Glomerular visceral epithelial cell (primary cell): ENCODE measurements at regions not wholly inside any gene's neighbourhood (a gene's known extent, or its start where the extent isn't known, plus 50 kb on each side); places are given as distances from the start of the nearest gene placed in this dataset.
"Not testable (repeated sequence)": the region's sequence is repeated elsewhere in the genome, so short reads cannot be mapped to it uniquely, and the experiment has no call there.

Source experiments
- DNase-seq: peaks from one replicate; pipeline ENCODE4 v3.0.0-alpha.2; 2016; ENCODE audit errors: extremely low spot score

DNA sequence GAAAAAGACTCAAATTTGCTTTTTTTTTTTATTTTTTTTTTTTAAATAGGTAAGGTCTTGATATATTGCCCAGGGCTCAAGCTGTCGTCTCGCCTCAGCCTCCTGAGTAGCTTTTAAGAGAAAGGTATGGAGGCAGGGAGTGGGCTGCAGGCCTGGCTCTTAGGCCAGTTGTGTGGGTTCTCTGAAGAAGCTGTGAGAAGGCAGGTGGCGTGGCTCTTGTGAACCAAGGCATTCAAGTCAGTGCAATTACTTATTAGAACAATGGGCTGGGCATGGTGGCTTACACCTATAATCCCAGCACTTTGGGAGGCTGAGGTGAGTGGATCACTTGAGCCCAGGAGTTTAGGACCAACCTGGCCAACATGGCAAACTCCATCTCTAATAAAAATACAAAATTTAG, 244.0 kb upstream of the SFRP2 start:
- DNase-seq = no peak

DNA sequence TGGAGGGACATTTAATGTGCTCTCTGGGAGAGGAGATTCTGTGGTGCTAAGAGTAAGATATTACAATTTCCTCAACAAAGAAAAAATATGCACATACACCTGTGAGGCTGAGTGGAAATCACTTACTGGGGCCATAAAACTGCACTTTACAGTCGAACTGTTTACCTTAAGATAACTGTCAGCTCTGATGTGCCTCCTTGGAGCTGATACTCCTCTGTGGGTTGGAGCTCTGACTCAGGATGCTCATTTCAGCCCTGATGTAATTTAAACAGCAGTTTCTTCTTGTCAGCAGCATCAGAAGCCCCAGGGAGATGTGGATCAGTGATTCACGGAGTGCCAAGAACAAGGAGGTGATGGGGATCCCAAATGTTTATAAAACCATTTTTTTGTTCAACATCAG, 241.9 kb upstream of the SFRP2 start:
- peak; percentile 30 for DNase-seq

DNA sequence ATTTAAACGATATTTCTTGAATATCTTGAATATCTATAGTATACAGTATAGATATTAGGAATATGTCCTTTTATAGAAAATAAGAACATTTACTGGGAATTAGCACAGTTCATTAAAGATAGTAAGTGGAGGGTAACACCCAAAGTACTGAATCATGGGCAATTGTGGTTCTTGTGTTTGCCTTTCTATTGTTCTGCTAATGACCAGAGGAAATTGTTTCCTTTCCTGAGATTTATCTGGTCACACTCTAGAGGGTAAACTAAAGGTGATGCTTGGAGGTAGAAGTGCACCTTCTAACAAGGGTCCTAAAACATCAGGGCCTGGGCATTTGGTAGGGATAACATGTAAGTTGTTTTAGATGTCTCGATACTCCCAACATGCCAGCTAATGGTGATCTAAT, 241.3 kb upstream of the SFRP2 start:
- DNase-seq = no peak

DNA sequence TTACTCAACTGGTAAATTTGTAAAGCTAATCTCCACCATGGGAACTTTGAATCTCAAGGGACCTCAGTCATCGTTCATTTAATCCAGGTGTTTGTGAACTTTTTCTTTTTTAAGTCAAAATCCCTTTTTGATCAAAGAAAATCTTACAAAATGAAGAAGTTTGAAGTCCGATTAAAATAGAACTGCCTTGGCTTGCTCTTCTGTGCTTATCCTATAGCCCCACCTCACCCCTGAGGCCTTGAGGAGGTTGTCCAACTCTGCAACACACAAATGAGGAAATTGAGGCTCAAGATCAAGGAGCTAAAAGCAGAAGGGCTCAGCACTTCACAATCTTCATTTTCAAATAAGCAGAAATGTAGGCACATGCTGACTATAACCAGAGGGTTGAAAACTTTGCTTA, 240.3 kb upstream of the SFRP2 start:
- no peak for DNase-seq

DNA sequence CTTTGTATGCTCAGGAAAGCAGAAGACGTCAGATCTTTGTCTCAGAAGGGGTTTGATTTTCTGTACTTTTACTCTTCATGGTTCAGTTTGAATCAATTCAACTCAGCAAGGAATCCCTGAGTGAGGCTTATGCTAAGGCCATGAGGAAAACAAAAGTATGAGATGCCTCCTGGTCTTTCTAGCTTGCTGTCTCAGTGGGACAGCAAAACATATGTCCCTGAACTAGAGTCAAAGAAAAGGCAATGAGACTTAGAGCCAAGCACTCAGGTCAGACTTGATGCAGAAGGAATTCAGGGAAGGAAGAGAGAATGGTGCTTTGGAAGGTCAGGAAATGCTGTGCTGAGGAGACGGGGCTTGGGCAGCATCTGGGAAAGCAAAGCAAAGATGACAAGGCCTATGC, 236.2 kb upstream of the SFRP2 start:
- no peak for DNase-seq

DNA sequence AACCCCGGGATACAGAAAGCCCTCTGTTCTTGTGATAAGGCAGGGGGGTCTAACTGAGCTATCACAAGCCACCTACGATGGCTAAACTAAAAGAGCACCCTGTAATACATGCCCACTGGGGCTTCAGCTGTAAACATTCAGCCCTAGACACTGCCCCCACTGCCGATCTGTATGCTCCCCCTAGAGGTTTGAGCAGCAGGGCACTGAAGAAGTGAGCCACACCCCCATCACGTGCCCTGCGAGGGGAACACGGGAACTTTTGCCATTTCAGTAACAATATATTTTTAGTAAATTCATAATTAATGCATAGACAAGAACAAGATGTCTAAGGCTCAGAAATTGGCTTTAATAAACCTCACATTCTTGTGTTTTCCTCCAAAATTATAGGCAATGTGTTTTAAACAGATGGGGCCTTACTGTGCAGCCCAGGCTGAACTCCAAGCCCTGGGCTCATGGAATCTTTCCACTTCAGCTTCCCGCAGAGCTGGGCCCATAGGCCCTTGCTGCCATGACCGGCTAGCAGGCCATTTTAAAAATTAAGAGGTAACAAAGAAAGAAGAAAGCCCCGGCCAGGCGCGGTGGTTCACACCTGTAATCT, 235.3 kb upstream of the SFRP2 start:
- no peak for DNase-seq

DNA sequence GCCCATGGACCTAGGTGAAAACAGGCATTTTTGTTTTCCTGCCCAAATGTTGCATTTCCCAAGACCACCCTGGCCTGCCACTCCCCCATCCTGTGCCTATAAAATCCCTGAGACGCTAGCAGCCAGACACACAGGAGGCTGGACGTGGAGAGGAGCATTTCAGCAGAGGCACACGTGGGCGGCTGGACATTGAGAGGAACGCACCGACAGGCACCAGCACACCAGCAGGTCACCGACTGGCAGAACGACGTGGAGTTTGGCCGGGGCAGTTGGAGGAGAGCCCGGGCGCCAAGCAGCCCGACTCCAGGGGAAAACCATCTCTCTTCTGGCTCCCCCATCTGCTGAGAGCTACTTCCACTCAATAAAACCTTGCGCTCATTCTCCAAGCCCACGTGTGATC, 234.8 kb upstream of the SFRP2 start:
- not testable (repeated sequence) for DNase-seq

DNA sequence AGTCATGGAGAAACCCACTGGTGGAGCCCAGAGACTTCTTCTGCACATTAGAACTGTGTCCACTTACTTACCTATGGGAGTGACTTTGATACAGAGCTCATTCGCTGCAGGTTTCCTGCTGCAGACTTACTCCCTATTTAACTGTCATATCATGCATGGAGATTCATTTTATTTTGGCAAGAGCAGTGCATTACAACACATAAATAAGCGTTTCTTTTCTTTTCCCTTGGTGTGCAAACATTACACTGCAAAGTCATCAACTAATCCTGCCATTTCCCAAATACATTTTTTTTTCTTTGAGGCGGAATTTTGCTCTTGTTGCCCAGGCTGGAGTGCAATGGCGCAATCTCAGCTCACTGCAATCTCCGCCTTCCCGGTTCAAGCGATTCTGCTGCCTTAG, 230.9 kb upstream of the SFRP2 start:
- DNase-seq = no peak

DNA sequence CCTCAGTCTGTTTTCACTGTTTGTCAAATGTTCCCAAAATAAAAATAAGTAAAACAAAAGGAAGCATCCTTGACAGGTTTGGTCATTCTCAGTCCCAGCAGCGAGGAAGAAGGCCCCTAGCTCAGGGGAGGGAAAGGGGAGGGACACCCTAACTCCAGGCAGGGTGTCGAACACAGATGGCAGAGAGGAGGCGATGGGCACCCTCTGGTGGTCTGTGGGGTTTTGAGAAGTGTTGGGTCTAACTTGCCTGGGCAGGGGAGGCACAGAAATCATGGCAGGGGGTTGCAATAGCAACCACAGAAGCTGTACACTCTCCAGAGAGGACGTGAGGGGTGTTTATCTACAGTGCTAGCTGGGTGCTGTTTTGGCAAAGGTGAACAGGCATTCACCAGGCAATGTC, 229.8 kb upstream of the SFRP2 start:
- no peak for DNase-seq

DNA sequence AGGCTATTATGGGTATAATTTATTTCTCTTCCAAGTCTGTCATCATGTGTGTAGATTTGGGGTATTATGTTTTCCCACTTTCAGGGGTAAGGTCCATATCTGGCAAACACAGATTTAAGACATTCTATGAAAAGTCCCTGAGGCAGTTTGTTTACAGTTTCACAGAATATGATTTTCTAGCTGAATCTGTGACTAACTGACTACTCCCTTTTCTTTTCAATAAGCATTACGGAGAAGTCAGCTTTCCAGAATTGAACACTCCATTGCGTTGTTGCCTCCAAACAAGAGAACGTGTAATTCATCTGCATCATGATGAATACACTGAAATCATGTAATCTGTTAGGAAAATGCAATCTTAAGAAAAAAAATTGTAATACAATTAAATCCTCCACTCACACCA, 226.7 kb upstream of the SFRP2 start:
- DNase-seq = no peak

DNA sequence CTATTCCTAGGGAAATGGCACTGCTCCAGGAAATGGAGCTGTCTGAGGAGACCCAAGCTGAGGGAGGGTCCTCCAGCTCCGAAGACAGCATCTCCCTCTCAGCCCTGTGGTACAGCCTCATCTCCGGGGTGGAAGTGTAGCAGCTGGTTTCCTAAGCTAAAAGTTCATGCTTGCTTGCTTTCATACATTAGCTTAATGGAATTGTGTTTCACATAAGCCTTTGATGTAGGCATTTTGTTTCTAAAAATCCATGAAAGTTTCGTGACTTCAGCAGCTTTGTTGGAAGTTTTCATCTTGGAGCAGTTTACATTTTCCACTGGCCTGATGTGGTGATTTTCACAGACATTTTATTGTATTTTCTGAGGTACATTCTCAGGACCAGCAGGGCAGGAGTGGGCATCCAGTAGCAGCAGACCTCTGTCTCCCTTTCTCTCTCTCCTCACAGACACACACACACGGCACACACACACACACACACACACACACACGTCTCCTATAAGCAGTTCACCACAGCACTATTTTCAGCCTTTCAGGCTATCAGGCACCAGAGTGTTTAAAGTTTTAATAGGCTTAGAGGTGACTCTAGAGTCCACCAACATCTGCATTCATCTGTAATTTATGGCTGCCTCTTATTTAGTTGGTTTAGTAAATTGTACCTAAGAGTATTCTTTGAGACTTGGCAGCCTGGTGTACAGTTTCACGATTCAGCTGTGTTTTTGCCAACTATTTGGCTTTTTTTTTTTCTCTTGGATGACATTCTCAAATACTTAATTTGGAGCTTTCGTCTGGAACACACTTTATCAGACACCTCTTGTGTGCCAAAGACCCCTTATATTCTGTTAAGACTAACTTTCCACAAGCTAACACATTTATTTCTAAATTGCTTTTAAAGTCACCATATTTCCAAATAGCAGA, 225.8 kb upstream of the SFRP2 start:
- no peak for DNase-seq

DNA sequence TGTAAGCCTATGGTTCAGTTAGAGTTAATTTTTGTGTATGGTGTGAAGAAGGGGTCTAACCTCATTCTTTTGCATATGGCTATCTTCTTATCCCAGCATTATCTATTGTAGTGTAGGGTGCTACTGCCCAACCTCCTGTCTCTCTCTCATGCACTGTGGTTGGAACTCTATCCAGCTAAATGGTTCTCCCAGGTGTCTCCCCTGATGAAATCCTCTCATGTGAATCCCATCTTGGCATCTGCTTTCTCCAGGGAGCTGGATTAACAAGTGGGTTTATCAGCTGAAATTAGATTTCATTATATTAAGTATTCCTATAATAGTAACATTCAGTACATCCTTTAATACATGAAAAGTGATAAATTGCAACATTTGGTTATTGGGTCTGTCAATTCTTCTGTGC, 224.7 kb upstream of the SFRP2 start:
- DNase-seq = no peak

DNA sequence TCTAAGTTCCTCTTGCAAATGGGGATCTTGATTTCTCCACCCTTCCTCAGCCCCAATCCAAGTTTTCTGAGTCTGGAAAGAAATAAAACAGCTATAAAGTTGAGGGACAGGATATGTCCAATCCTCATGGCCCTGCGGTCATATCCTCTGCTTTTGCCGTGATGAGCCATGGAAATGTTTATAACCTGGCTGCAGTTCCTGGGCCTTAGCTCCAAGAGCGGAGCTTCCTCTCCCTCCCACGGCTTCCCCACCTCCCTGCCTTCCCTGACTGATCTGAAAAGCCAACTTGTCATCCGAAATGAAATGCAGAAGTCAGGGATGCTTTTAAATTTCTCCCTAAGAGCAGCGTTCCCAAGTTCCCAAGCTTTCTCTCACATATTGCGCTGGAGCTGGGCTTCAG, 221.5 kb upstream of the SFRP2 start:
- no peak for DNase-seq

DNA sequence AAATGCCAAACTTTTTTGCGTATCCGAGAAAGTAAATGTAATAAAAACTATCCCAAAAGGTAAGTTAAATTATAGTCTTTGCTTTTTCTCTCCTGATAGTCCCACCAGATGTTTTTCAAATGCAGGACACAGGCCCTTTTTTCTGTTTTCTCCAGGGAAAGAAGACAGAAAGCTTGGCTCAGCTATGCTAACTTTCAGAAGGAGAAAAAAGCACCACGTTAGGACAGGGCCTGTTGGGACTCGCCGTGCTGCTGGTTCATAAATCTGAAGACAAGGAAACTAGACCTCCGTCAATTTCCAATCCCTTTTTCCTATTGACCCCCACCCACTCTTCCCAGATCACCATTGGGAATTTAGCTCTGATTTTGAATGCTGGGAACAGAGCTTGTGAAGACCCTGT, 220.9 kb upstream of the SFRP2 start:
- no peak for DNase-seq

DNA sequence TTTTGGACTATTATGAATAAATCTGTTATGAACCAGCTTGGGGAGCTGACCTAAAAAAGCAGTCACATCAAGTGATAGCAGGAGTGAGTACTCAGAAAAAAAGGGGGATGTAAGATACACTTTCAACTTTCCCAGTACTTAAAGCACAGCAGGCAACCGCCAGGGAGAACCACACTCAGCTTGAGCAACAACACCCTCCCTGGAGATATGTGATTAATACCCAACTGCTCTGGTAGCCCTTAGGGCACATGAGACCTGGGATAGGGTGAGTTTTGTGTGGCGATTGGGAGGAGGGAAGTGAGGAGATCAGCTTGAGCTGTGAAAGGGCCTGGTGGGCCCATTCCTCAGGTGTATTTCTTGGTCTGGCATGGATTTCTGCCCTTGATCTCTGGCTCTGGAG, 220.3 kb upstream of the SFRP2 start:
- DNase-seq = no peak

DNA sequence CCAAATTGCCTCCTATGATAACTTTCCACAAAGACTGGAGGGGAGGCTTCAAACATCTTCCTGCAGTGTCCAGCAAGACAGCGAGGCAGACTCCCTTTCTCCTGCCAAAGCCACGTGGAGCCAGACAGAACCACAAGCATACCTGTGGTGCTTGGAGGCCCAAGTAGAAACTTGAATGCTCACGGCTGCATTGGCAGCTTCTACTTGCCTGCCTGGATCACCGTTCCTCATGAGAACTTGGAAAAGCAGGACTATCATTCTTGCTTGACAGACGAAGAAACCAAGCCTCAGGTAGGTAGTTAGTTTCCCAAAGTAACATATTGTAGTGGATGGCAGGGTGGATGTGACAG, 216.3 kb upstream of the SFRP2 start:
- no peak for DNase-seq

DNA sequence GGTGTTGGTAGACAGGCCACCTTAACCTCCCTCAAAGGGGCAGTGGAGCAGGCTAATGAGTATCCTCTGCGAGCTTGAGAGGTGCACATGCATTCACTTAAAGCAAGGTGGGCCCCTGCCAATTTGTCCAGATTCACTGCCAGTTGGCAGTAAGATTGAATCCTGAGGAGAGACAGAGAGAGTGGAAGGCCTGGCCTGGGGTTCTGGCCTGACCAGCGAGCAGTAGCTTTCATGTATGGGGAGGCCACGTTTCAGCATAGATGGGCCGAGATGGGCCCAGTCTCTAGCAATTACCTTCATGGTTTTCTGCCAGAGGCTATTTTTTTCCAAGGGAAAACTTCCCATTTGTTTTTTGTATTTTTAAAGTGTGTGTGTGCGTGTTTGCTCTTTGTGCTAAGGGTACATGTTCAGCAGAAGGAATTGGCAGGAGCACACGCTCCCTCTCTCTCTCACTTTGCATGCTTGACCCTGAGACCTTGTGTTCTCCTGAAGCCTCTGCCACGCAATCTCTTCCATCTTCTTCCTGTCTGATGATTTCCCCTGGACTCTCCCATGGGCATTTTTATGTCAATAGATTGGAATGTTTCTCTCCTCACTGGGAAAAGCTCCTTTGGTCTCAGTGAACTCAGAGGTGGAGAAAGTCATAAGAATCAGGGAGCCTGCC, 215.8 kb upstream of the SFRP2 start:
- DNase-seq = peak; percentile 81

DNA sequence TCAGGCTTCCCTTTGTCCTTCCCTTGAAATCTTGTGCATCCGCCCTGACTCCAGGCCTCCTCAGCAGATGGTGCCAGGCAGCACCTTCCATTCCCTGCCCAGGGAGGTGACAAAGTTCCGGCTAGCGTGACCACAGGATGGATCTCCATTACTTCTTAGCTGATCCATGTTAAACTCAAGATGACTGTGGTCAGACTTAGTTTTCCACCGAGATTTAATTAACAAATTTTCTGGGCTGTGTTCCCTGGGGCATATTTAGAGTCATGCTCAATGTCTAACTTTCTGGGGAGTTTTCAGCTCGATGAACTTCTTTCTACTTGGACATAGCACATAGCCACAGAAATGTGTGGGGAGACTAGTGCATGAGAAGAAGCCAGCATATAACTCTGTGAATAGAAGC, 215.1 kb upstream of the SFRP2 start:
- peak; percentile 16 for DNase-seq

DNA sequence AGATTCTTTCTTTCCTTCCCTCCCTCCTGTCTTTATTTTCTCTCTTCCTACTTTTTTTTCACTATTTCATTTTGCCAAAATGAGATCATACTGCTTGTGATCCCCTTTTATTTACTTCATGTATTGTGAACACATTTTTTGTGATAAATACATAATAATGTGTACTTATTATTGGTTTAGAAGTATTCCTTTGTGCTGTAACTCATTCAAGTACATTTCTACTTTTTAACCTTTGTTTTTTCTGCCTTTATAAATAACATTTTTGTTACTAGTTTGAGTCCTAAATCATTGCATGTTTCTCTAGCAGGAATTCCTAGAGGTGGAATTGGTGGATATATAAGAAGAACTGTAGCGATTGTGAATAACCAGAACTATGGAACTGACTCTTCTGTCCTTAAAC, 214.5 kb upstream of the SFRP2 start:
- DNase-seq = no peak

DNA sequence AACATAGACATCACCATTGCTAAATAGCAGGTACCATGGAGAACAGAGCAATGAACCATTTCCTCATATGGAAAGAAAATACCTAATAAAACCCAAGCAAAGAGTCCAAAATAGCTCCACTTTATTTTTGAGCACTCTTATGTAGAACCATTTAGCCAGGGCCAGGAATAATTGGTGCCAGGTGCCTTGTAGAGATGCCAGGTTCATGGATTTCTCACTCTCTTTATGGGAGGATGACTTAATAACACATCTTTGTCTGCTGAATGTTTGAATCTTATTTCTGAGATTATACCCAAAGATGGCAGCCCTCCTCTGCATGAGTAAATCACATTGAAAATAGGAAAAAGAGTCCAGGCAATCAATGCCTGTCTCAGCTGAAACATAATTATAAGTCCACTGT, 212.3 kb upstream of the SFRP2 start:
- no peak for DNase-seq

DNA sequence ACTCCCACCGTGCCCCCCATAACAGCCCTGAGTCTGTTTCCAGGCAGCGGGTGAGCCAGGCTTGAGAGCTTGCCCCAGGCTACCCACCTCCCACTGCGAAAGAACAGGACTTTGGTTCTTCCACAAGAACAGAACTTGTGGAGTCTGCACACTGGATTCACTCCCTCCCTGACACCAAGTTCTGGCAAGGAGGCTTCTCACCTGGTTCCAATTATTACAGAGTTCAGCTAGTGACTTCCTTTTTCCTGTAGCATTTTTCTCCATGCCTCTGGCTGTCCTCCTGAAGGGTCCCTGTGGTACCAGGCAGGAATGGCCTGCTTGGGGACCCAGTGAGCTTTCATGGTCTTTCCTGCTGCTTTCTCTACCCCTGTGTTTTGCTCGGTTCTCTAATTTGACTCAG, 208.6 kb upstream of the SFRP2 start:
- DNase-seq = no peak

DNA sequence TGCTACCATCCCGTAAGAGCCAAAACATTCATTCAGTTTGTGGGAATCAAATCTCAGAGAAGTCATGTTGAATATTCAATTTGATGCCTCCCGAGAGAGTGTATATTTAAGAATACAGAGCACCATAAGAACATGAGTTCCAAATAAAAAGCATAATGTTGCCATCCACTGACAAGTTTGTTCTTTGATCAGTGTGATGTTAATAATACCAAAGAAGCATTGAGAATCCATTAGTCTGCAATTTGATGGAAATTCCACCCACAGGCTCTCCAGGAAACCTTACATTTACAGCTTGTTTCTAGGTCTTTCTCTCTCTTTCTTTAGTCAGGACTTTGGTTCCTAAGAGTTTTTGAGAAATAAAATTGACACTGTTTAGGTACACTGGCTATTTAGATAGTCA, 200.6 kb upstream of the SFRP2 start:
- DNase-seq = no peak
